PC-9 (cell line): ENCODE measurements at regions not wholly inside any gene's neighbourhood (a gene's known extent, or its start where the extent isn't known, plus 50 kb on each side); places are given as distances from the start of the nearest gene placed in this dataset.

Source experiments
- CTCF ChIP-seq: fragments of 200-600 bp; sonication (generic); conservative IDR thresholded peaks from 2 replicates; pipeline ENCODE4 v1.6.1; 2017; ENCODE audit warnings: mixed run types, antibody characterized with exemption, mild to moderate bottlenecking, moderate library complexity
- EZH2 ChIP-seq: fragments of 200-600 bp; sonication (generic); IDR thresholded peaks from 2 replicates; pipeline ENCODE4 v1.8.0; 2017; ENCODE audit warnings: antibody characterized with exemption, low read depth

- TF ChIP-seq CTCF = no peak
- TF ChIP-seq EZH2 = no peak
These were observed 82.4 kb upstream of the IRS2 start for GRCh38 chr13:109868578-109869311.
